ENCODE measurements at regions not wholly inside any gene's neighbourhood (a gene's known extent, or its start where the extent isn't known, plus 50 kb on each side); places are given as distances from the start of the nearest gene placed in this dataset.
A peak's percentile ranks its signal among the peaks of the same experiment; 100 is the strongest.

GRCh38 chr2:160928854-160929301 lies 231.3 kb upstream of the TANK start:
- H3K4me3 ChIP-seq (ENCODE audit: low read length in 3 of 3) = no peak overlapping the region
- H3K27ac ChIP-seq (ENCODE audit: low read depth in 2 of 2, low read length in 2 of 2) = no peak overlapping the region
- no peaks in the 10 kb centered on the region for H3K27me3 ChIP-seq (ENCODE audit: control insufficient read depth, insufficient read depth, low read length)
- no peak for TF ChIP-seq CTCF (IDR thresholded peaks at IDR 0.05; ENCODE audit: borderline replicate concordance, extremely low read depth, insufficient read depth)
- intact Hi-C loops (cut with DNase I) = no loop called here
- no peaks in the 10 kb centered on the region for H3K9me3 ChIP-seq (ENCODE audit: control insufficient read depth in 2 of 3, insufficient read depth in 1 of 3, low read length in 3 of 3)
- H3K4me1 ChIP-seq (ENCODE audit: control insufficient read depth in 2 of 3, insufficient read depth in 2 of 3, low read depth in 1 of 3, low read length in 3 of 3) = no peaks in the 10 kb centered on the region
- H3K36me3 ChIP-seq (ENCODE audit: control insufficient read depth in 2 of 3, insufficient read depth in 3 of 3, low read length in 3 of 3) = no peaks in the 10 kb centered on the region
- no peak overlapping the region for H3K9ac ChIP-seq (ENCODE audit: low read length in 3 of 3)
- FAIRE-seq = no peak
- DNase-seq = no peak

GRCh38 chr2:160931531-160931930 lies 228.7 kb upstream of the TANK start:
- Histone ChIP-seq H3K9ac (ENCODE audit: low read length in 3 of 3) (no peak overlapping the region), H3K4me3 (ENCODE audit: low read length in 3 of 3) (no peak overlapping the region), H3K36me3 (ENCODE audit: control insufficient read depth in 2 of 3, insufficient read depth in 3 of 3, low read length in 3 of 3) (no peaks in the 10 kb centered on the region), H3K4me1 (ENCODE audit: control insufficient read depth in 2 of 3, insufficient read depth in 2 of 3, low read depth in 1 of 3, low read length in 3 of 3) (peaks cover 0 to 4% (median 0%) of the 10 kb centered on the region in 3 donors), H3K27ac (ENCODE audit: low read depth in 2 of 2, low read length in 2 of 2) (no peak overlapping the region), H3K9me3 (ENCODE audit: control insufficient read depth in 2 of 3, insufficient read depth in 1 of 3, low read length in 3 of 3) (no peaks in the 10 kb centered on the region), H3K27me3 (ENCODE audit: control insufficient read depth, insufficient read depth, low read length) (no peaks in the 10 kb centered on the region)
- intact Hi-C loops (cut with DNase I) = no loop called here
- FAIRE-seq (no peak), DNase-seq (no peak)
- no peak for TF ChIP-seq CTCF (IDR thresholded peaks at IDR 0.05; ENCODE audit: borderline replicate concordance, extremely low read depth, insufficient read depth)

GRCh38 chr2:160932960-160933359 lies 227.3 kb upstream of the TANK start:
- Histone ChIP-seq H3K9me3 (ENCODE audit: control insufficient read depth in 2 of 3, insufficient read depth in 1 of 3, low read length in 3 of 3) (no peaks in the 10 kb centered on the region), H3K36me3 (ENCODE audit: control insufficient read depth in 2 of 3, insufficient read depth in 3 of 3, low read length in 3 of 3) (no peaks in the 10 kb centered on the region), H3K4me3 (ENCODE audit: low read length in 3 of 3) (no peak overlapping the region), H3K9ac (ENCODE audit: low read length in 3 of 3) (no peak overlapping the region), H3K4me1 (ENCODE audit: control insufficient read depth in 2 of 3, insufficient read depth in 2 of 3, low read depth in 1 of 3, low read length in 3 of 3) (peaks cover 0 to 4% (median 0%) of the 10 kb centered on the region in 3 donors), H3K27me3 (ENCODE audit: control insufficient read depth, insufficient read depth, low read length) (no peaks in the 10 kb centered on the region), H3K27ac (ENCODE audit: low read depth in 2 of 2, low read length in 2 of 2) (no peak overlapping the region)
- DNase-seq (no peak), FAIRE-seq (no peak)
- intact Hi-C loops (cut with DNase I) = no loop called here
- no peak for TF ChIP-seq CTCF (IDR thresholded peaks at IDR 0.05; ENCODE audit: borderline replicate concordance, extremely low read depth, insufficient read depth)

GRCh38 chr2:160934263-160934662 lies 226.0 kb upstream of the TANK start:
- no peak for TF ChIP-seq CTCF (IDR thresholded peaks at IDR 0.05; ENCODE audit: borderline replicate concordance, extremely low read depth, insufficient read depth)
- Histone ChIP-seq H3K27ac (ENCODE audit: low read depth in 2 of 2, low read length in 2 of 2) (no peak overlapping the region), H3K27me3 (ENCODE audit: control insufficient read depth, insufficient read depth, low read length) (no peaks in the 10 kb centered on the region), H3K9me3 (ENCODE audit: control insufficient read depth in 2 of 3, insufficient read depth in 1 of 3, low read length in 3 of 3) (no peaks in the 10 kb centered on the region), H3K4me1 (ENCODE audit: control insufficient read depth in 2 of 3, insufficient read depth in 2 of 3, low read depth in 1 of 3, low read length in 3 of 3) (peaks cover 0 to 4% (median 0%) of the 10 kb centered on the region in 3 donors), H3K9ac (ENCODE audit: low read length in 3 of 3) (no peak overlapping the region), H3K4me3 (ENCODE audit: low read length in 3 of 3) (no peak overlapping the region), H3K36me3 (ENCODE audit: control insufficient read depth in 2 of 3, insufficient read depth in 3 of 3, low read length in 3 of 3) (no peaks in the 10 kb centered on the region)
- intact Hi-C loops (cut with DNase I) = no loop called here
- DNase-seq = peak in 1 of 5 donors; percentile 26
- no peak for FAIRE-seq
